ENCODE measurements at regions not wholly inside any gene's neighbourhood (a gene's known extent, or its start where the extent isn't known, plus 50 kb on each side); places are given as distances from the start of the nearest gene placed in this dataset.

DNA sequence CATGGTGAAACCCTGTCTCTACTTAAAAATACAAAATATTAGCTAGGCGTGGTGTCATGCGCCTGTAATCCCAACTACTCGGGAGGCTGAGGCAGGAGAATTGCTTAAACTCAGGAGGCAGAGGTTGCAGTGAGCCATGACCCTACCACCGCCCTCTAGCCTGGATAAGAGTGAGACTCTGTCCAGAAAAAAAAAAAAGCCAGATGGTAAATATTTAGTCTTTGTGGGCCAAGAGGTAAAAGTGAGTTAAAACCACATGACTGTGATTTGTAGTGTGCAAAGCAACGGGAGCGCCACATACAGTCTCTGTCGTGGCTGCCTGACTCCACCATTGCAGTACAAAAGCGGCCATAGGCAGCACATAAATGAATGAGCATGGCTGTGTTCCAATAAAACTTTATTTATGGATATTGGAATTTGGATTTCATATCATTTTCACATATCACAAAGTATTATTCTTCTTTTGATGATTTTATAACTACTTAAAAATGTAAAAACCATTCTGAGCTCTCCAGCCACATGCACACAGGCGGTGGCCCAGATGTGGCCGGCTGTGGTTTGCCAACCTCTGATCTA lies 51.8 kb upstream of the CASZ1 start:
- DNase-seq (ENCODE audit: low spot score) = no peak

GRCh38 chr1:10850026-10850425 lies 53.6 kb upstream of the CASZ1 start:
- no peak for DNase-seq (ENCODE audit: low spot score)

DNA sequence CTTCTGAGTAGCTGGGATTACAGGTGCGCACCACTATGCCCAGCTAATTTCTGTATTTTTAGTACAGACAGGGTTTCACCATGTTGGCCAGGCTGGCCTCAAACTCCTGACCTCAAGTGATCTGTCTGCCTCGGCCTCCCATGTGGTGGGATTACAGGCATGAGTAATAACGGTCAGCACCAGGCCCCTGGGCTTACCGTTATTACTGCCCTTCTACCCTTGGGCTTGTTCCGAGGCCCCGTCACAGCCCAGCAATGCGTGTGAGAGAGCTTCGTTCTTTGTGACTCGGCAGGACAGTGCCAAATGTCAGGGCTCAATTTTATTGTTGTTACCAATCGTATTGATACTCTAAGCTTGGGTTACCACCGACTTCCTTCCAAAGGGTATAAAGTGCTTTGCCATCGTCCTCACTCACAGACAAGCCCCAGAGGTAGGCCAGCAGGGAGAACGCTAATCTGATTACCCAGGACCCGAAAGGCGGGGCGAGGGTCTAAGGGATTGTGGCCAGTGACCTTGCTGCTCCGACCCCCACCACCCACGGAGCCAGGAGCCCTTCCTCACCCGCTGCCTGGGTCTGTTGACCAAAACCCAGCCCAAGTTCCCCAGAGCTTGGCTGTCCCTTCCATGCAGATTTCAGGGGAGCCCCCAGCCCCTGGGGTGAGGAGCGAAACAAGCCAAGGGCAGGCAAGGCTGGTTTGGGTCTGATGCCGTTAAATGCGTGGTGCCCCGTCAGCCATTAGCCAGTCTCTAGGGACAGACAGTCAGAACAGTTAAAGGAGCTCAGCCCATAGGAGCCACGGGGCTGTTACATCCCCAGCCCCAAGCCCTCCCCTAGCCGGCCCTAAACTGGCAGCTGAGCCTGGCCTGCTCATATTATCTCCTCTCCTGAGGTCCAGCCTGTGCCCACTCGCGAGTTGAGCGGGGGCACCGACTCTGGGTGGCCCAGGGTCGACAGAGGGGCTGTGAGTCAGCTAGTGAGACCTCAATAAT lies 54.9 kb upstream of the CASZ1 start:
- DNase-seq (ENCODE audit: low spot score) = no peak

GRCh38 chr1:10852018-10852417 lies 55.6 kb upstream of the CASZ1 start:
- no peak for DNase-seq (ENCODE audit: low spot score)

DNA sequence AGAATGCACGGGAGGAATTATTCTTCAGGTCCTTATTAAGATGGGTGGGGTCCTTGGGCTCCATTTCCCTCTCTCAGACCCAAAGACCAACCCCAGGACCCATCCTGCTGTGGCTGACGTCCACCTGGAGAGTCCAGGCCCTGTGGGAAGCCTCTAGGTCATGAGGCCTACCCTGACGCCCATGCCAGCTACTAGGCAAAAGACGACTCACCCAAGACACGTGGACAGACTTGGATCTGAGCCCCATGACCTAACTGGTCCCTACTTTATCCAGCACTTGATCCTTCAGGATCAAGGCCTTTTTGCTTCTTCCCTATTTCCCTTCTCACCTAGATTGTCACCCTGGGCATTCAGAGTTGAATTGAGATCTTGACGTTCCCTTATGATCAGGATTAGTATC lies 56.0 kb upstream of the CASZ1 start:
- no peak for DNase-seq (ENCODE audit: low spot score)

- DNase-seq (ENCODE audit: low spot score) = no peak
Observed at GRCh38 chr1:10852998-10853520, 56.6 kb upstream of the CASZ1 start.

DNA sequence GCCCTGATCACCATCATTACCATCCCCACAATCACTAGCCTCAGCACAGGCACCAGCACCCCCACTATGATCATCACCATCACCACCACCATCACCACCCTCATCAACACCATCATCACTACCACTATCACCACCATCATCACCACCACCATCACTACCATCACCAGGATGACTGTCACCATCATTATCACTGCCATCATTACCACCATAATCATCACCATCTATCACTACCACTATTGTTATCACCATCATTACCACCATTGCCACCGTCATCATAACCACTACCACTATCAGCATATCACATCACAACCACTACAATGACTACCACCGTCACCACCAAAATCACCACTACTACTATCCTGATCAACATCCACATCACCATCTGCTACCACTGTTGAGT lies 57.3 kb upstream of the CASZ1 start:
- no peak for DNase-seq (ENCODE audit: low spot score)

- no peak for DNase-seq (ENCODE audit: low spot score)
Observed at GRCh38 chr1:10854856-10855459, 58.5 kb upstream of the CASZ1 start.

- no peak for DNase-seq (ENCODE audit: low spot score)
Observed at GRCh38 chr1:10856176-10856683, 59.8 kb upstream of the CASZ1 start.

GRCh38 chr1:10856863-10857598 lies 60.6 kb upstream of the CASZ1 start:
- DNase-seq (ENCODE audit: low spot score) = no peak

DNA sequence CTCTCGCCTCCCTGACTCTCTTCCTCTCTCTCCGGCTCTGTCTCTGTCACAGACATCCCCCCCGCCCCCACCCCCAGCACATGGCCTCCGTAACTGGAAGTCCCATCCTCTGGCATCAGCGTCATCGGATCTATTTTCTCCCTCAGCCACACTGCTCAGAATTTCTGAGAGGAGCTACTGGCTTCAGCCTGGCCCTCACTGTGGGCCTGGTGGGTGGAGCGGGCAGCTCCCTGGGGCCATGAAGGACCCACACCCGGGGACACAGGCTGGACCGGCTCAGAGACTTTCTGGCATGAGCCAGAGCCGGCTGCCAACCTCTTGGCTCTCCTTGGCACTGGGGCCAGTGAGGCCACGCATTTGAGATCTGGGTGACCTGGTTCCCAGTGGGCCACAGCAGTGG lies 61.2 kb upstream of the CASZ1 start:
- DNase-seq (ENCODE audit: low spot score) = no peak

DNA sequence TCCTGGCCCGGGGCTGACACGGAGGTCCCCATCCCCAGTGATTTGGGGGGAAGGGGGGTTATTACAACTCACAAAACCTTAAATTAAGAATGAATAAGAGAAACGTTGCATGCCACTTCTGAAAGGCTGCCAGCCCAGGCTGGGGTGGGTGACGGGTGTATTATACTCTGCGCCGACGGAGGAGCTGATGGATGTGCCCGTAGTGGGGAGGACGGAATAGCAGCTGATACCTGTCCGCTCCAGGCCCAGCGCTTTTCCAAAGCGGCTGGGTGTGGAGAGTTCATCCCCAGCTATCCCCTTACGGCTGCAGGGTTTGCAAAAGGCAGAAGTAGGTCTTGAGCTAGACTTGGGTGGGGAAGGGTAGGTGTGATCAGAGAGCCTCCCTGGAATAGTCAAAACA lies 63.8 kb upstream of the CASZ1 start:
- DNase-seq (ENCODE audit: low spot score) = no peak

DNA sequence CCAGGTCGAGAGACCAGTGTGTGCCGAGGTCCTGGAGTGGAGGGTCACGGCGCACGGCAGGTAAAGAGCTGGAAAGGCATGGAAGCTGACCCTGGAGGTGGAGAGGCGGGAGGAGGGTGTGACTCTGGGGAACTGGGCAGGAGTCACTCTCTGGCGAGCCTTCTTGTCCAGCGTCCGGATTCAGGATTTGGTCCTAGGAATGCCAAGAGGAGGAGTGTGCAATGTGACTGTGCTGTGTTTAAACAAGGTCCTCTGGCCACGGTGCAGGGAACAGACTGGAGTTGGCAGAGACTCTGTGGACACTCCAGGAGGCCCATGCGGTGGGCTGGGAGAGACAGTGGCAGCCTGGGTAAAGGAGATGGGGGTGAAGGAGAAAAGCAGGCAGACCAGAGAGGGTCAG lies 64.2 kb upstream of the CASZ1 start:
- no peak for DNase-seq (ENCODE audit: low spot score)

- no peak for DNase-seq (ENCODE audit: low spot score)
Observed at GRCh38 chr1:10861822-10862221, 65.4 kb upstream of the CASZ1 start.

- no peak for DNase-seq (ENCODE audit: low spot score)
Observed at GRCh38 chr1:10862743-10863335, 66.4 kb upstream of the CASZ1 start.

GRCh38 chr1:10863886-10864285 lies 67.4 kb upstream of the CASZ1 start:
- DNase-seq (ENCODE audit: low spot score) = no peak

GRCh38 chr1:10864776-10865175 lies 68.3 kb upstream of the CASZ1 start:
- DNase-seq (ENCODE audit: low spot score) = no peak

GRCh38 chr1:10865518-10866320 lies 69.3 kb upstream of the CASZ1 start:
- no peak for DNase-seq (ENCODE audit: low spot score)

GRCh38 chr1:10866321-10867093 lies 70.1 kb upstream of the CASZ1 start:
- DNase-seq (ENCODE audit: low spot score) = peak; percentile 31
